Endothelial cell of umbilical vein (primary cell): ENCODE measurements at regions not wholly inside any gene's neighbourhood (a gene's known extent, or its start where the extent isn't known, plus 50 kb on each side); places are given as distances from the start of the nearest gene placed in this dataset.

Experiments used
- BruUV-seq: library from RNA; stranded (reverse); fragments of 400-500 nt; replicated peaks from 2 replicates; lab custom pipeline; 2021; lab: Mats Ljungman, UMichigan
- CTCF ChIA-PET: fragments of 300-600, 350-600 bp; sonication (Branson Sonifier 250); formaldehyde crosslinking; loops from one replicate; lab custom pipeline; 2021; ENCODE audit warnings: antibody characterized with exemption, inconsistent platforms; lab: Charles Lee
- POLR2A ChIA-PET: fragments of 300-600, 350-600 bp; sonication (Branson Sonifier 250); formaldehyde crosslinking; loops from one replicate; lab custom pipeline; 2021; ENCODE audit warnings: antibody characterized with exemption, inconsistent platforms; lab: Charles Lee
- DNase-seq: peaks from one replicate; pipeline ENCODE4 v3.0.0-alpha.2; 2011; ENCODE audit warnings: low read depth, low spot score
- FAIRE-seq: peaks from 2 replicates; lab custom pipeline; 2011; peaks lifted over from hg19 to GRCh38; lab: Jason Lieb, UNC
- H2AFZ ChIP-seq: 2 replicates; pipeline ENCODE4 v1.6.0; 2012; ENCODE audit warnings: low read depth, low read length, control low read depth, inconsistent platforms
- H3K27ac ChIP-seq: 2 replicates; pipeline ENCODE4 v1.5.1; 2011; ENCODE audit warnings: low read depth, mild to moderate bottlenecking, control low read depth, low read length, moderate library complexity; ENCODE audit not compliant: insufficient read depth
- H3K27me3 ChIP-seq, 2 experiments: 2 replicates each; pipeline versions ENCODE4 v1.6.0 to v1.6.1; 2011; ENCODE audit warnings: low read length in 2 of 2, mixed read lengths in 1 of 2; ENCODE audit not compliant: control insufficient read depth in 2 of 2, insufficient read depth in 2 of 2
- H3K36me3 ChIP-seq, 2 experiments: 2 replicates in 1 of 2; 3 replicates in 1 of 2; pipeline ENCODE4 v1.5.1; 2011; ENCODE audit warnings: low read length in 2 of 2, mild to moderate bottlenecking in 1 of 2, moderate library complexity in 1 of 2; ENCODE audit not compliant: control insufficient read depth in 2 of 2, insufficient read depth in 2 of 2; ENCODE audit errors: extremely low read depth in 1 of 2
- H3K4me1 ChIP-seq: 3 replicates; pipeline ENCODE4 v1.5.1; 2011; ENCODE audit warnings: mild to moderate bottlenecking, low read length; ENCODE audit not compliant: control insufficient read depth, insufficient read depth; ENCODE audit errors: extremely low read depth
- H3K4me2 ChIP-seq: 2 replicates; pipeline ENCODE4 v1.6.1; 2011; ENCODE audit warnings: low read length, control low read depth, mixed read lengths; ENCODE audit not compliant: insufficient read depth
- H3K4me3 ChIP-seq, 3 experiments: fragments of 200-600 bp in 1 of 3; sonication (generic), shearing (Covaris generic) in 1 of 3; replicated peaks in 1 of 3; 2 replicates each; pipeline ENCODE4 v1.5.1; 2011 to 2016; ENCODE audit warnings: control low read depth in 3 of 3, low read length in 3 of 3, mild to moderate bottlenecking in 2 of 3, inconsistent platforms in 1 of 3, low read depth in 1 of 3, moderate library complexity in 1 of 3; ENCODE audit not compliant: insufficient read depth in 1 of 3
- H3K79me2 ChIP-seq: 2 replicates; pipeline ENCODE4 v1.6.0; 2012; ENCODE audit warnings: low read length, inconsistent platforms; ENCODE audit not compliant: control insufficient read depth, insufficient read depth
- H3K9ac ChIP-seq: replicated peaks from 2 replicates; pipeline ENCODE3; 2011; ENCODE audit warnings: low read length, control low read depth; ENCODE audit not compliant: insufficient read depth; ENCODE audit errors: extremely low read depth
- H3K9me1 ChIP-seq: replicated peaks from 3 replicates; pipeline ENCODE4 v1.6.0; 2011; ENCODE audit warnings: mild to moderate bottlenecking, low read length; ENCODE audit not compliant: control insufficient read depth, insufficient read depth; ENCODE audit errors: extremely low read depth
- H3K9me3 ChIP-seq: replicated peaks from 2 replicates; pipeline ENCODE4 v1.5.1; 2012; ENCODE audit warnings: low read length, inconsistent platforms; ENCODE audit not compliant: control insufficient read depth, insufficient read depth
- H4K20me1 ChIP-seq: replicated peaks from 2 replicates; pipeline ENCODE3; 2011; ENCODE audit warnings: mild to moderate bottlenecking, low read length; ENCODE audit not compliant: control insufficient read depth, insufficient read depth; ENCODE audit errors: extremely low read depth
- CTCF ChIP-seq, 2 donors: IDR thresholded peaks; 1 replicate in 1 of 2; 2 replicates in 1 of 2; pipeline ENCODE4 v1.5.1; 2011; ENCODE audit warnings: low read length in 2 of 2, mild to moderate bottlenecking in 2 of 2, moderate library complexity in 2 of 2, control low read depth in 1 of 2, inconsistent platforms in 1 of 2, low read depth in 1 of 2; ENCODE audit not compliant: insufficient read depth in 1 of 2; ENCODE audit errors: extremely low read depth in 1 of 2
- EZH2 ChIP-seq: IDR thresholded peaks from 2 replicates; pipeline ENCODE4 v1.6.1; 2012; ENCODE audit warnings: borderline replicate concordance, low read depth, mild to moderate bottlenecking, moderate library complexity, low read length, inconsistent platforms; ENCODE audit not compliant: severe bottlenecking
- FOS ChIP-seq: IDR thresholded peaks from 2 replicates; pipeline ENCODE4 v1.6.1; 2011; ENCODE audit warnings: mild to moderate bottlenecking, low read length, moderate library complexity, borderline replicate concordance; ENCODE audit not compliant: insufficient read depth
- GATA2 ChIP-seq: IDR thresholded peaks from 2 replicates; pipeline ENCODE4 v1.7.0; 2011; ENCODE audit warnings: low read depth, mild to moderate bottlenecking, moderate library complexity, mixed read lengths, low read length; ENCODE audit not compliant: insufficient read length, insufficient read depth
- JUN ChIP-seq: IDR thresholded peaks from 2 replicates; pipeline ENCODE4 v1.6.1; 2011; ENCODE audit warnings: borderline replicate concordance, low read depth; ENCODE audit not compliant: insufficient read length, insufficient read depth
- MAX ChIP-seq: IDR thresholded peaks from 2 replicates; pipeline ENCODE4 v1.6.1; 2011; ENCODE audit not compliant: insufficient read depth, insufficient read length
- MYC ChIP-seq: IDR thresholded peaks from one replicate; pipeline ENCODE4 v1.6.1; 2011; ENCODE audit warnings: mild to moderate bottlenecking, low read depth, low read length
- POLR2A ChIP-seq: IDR thresholded peaks from 2 replicates; pipeline ENCODE4 v1.6.1; 2012; ENCODE audit warnings: low read depth, mild to moderate bottlenecking, control low read depth, low read length
- POLR2AphosphoS5 ChIP-seq: IDR thresholded peaks from 2 replicates; pipeline ENCODE4 v1.6.1; 2012; ENCODE audit warnings: low read depth, mild to moderate bottlenecking, control low read depth, low read length, moderate library complexity; ENCODE audit not compliant: insufficient read depth
- dilution Hi-C: fragments of 300-500 bp; cut with MboI; formaldehyde crosslinking; loops from one replicate; pipeline ENCODE4 v1.15.0; 2019; ENCODE audit warnings: low sequenced_read_pairs; ENCODE audit not compliant: extremely low pct_ligation_motif_present
- intact Hi-C: fragments of 100-400 bp; cut with micrococcal nuclease; formaldehyde crosslinking; loops from one replicate; pipeline ENCODE4 v1.10.0; 2022

- no peak for FAIRE-seq
- H3K9me1 ChIP-seq = no peaks in the 10 kb centered on the region
- no peaks in the 10 kb centered on the region for H3K36me3 ChIP-seq
- no peak overlapping the region for H2AFZ ChIP-seq
- H3K27me3 ChIP-seq = no peaks in the 10 kb centered on the region
- BruUV-seq = no TSS peak
- intact Hi-C loops = loop anchor here (5.0 kb wide), 2 partner anchors 48 to 63 kb away; no protein-coding TSS in a partner anchor
- TF ChIP-seq POLR2AphosphoS5 = no peak
- no peak for TF ChIP-seq JUN
- TF ChIP-seq GATA2 = no peak
- no peak for TF ChIP-seq CTCF (IDR thresholded peaks at IDR 0.05; ENCODE audit: extremely low read depth in 1 of 2, insufficient read depth in 1 of 2, low read depth in 1 of 2, low read length in 2 of 2)
- no peak for TF ChIP-seq EZH2
- TF ChIP-seq FOS = no peak
- no peak for TF ChIP-seq POLR2A
- no peak for TF ChIP-seq MYC
- TF ChIP-seq MAX = no peak
- no peak overlapping the region for H3K27ac ChIP-seq
- H4K20me1 ChIP-seq = no peaks in the 10 kb centered on the region
- no peak overlapping the region for H3K4me3 ChIP-seq
- H3K9ac ChIP-seq = no peak overlapping the region
- H3K4me2 ChIP-seq = no peak overlapping the region
- POLR2A ChIA-PET = no interaction called here
- no peak for DNase-seq
- H3K4me1 ChIP-seq = peaks cover 11% of the 10 kb centered on the region
- H3K79me2 ChIP-seq = no peaks in the 10 kb centered on the region
- CTCF ChIA-PET = interaction anchor here (0.6 to 1.3 kb wide), 3 partner anchors 23 to 78 kb away, joined by 3 to 4 read pairs (median 4); no protein-coding TSS in a partner anchor
- H3K9me3 ChIP-seq = no peaks in the 10 kb centered on the region
- dilution Hi-C loops = no loop called here
Observed at GRCh38 chr2:236949089-236949905, 136.4 kb upstream of the COPS8 start.
